SK-MEL-5 (cell line): ENCODE measurements at regions not wholly inside any gene's neighbourhood (a gene's known extent, or its start where the extent isn't known, plus 50 kb on each side); places are given as distances from the start of the nearest gene placed in this dataset.

Experiments
- DNase-seq: peaks from one replicate; pipeline ENCODE4 v3.0.0-alpha.2; 2016; ENCODE audit warnings: low read depth, low spot score
- in situ Hi-C: cut with HindIII; loops from 2 replicates; pipeline ENCODE4 v1.10.0; 2016; ENCODE audit warnings: low sequenced_read_pairs, high pct_unique_total_duplicates, low pct_unique_long_range_greater_than_20kb

DNA sequence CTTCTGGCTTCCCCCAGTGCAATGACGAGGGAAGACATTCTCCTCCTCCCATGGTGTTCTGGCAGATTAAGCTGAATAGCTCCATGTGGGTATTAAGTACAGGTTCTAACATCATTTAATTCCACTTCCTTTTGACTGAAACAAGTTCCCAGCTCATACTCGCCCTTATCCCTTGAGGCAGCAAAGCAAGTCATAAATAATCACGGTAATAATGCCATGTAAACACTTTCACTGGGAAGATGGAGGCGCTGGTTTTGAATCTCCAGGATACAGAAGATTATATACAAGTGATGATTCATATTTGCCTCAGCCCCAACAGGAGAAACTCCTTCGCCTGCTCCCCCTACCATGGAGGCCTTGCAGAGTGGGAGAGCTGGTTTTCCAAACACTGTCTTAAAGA is 141.3 kb downstream of the PXDC1 start:
- DNase-seq = no peak
- in situ Hi-C loops = no loop called here

DNA sequence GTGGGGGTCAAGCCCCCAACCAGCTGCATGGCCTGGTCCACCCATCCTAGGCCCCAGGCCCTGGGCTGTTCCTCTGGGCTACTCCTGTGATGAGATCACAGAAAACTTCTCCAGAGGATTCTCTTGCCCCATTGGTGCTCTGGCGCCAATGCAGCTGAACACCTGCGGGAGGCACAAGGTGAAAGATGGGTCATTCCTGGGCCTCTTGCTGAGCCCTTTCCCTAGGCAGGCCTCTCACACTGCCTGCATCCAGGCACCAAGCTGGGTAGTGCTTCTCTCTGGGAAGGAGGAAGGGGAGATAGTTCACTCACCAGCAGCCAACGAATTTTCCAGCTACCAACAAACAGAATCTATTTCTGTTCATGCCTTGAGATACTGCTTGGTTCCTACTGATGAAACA is 142.1 kb downstream of the PXDC1 start:
- in situ Hi-C loops = no loop called here
- no peak for DNase-seq

- in situ Hi-C loops = no loop called here
- no peak for DNase-seq
Measured at GRCh38 chr6:3608159-3608558, 143.4 kb downstream of the PXDC1 start.

DNA sequence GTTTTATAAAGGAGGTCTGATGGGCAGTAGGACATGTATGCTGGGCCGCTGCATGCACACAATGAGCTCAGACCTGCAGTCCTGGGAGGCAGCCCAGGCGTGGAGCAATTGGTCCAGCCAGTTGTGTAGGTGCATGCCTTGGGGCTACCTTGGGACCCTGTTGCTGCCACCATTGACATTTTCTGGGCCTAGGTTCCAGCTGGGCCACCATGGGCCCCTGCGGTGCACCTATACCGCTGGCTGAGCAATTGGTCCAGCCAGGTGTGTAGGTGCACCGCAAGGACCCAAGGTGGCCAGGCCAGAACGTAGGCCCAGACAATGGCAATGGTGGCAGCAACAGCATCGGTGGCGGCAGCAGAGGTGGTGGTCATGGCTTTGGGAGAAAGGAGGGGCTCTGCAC is 143.9 kb downstream of the PXDC1 start:
- in situ Hi-C loops = no loop called here
- DNase-seq = no peak

GRCh38 chr6:3607171-3607570 is 144.3 kb downstream of the PXDC1 start:
- no peak for DNase-seq
- in situ Hi-C loops = no loop called here

- DNase-seq = no peak
- in situ Hi-C loops = no loop called here
Measured at GRCh38 chr6:3603340-3604130, 146.7 kb upstream of the SLC22A23 start.

GRCh38 chr6:3601570-3601969 is 144.7 kb upstream of the SLC22A23 start:
- in situ Hi-C loops = no loop called here
- DNase-seq = no peak

DNA sequence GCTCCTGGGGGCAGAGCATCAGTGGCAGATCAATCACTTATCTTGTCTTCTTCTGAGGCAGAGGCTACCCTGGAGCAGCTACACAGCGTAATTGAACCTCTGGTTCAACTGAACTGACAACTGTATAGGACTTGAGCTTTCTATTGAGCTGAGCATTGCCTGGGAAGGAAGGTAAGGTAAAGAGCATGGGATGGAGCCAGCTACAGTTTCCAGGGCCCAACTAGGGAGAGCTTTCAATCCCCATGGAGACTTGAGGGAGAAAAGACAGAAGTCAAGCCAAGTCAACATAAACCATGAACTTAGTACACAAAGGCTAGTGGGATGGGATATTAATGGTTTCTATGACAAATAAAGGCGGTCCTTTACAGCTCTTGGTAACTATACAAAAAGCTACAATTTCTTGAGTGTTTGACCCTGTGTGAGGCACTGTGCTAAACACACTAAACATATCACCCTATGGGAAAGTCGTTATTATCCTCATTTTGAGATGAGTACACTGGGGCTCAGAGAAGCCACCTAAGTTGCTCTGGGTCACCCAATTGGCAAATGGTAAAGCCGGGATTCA is 140.7 kb upstream of the SLC22A23 start:
- in situ Hi-C loops = no loop called here
- DNase-seq = no peak

DNA sequence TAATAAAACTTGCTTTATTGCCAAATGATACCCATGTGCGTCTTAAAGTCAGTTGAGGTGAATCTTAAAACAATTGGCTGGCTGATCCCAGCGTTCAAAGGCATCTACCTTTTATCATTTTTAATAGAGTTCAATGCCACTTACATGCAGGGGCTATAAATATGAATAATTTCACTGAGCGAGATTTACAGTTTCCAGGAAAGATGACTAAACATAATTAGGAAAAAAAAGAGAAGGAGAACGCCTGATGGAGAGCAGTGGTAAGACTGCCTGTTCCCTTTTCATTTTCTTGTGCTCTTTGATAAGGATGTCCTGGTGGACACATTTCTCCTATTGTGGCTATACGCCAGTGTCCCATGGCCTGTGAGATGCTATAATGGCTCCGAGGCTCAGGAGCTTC is 139.9 kb upstream of the SLC22A23 start:
- DNase-seq = no peak
- in situ Hi-C loops = no loop called here

GRCh38 chr6:3594201-3594600 is 137.4 kb upstream of the SLC22A23 start:
- in situ Hi-C loops = no loop called here
- DNase-seq = no peak

- DNase-seq = no peak
- in situ Hi-C loops = no loop called here
Measured at GRCh38 chr6:3593161-3593560, 136.3 kb upstream of the SLC22A23 start.

DNA sequence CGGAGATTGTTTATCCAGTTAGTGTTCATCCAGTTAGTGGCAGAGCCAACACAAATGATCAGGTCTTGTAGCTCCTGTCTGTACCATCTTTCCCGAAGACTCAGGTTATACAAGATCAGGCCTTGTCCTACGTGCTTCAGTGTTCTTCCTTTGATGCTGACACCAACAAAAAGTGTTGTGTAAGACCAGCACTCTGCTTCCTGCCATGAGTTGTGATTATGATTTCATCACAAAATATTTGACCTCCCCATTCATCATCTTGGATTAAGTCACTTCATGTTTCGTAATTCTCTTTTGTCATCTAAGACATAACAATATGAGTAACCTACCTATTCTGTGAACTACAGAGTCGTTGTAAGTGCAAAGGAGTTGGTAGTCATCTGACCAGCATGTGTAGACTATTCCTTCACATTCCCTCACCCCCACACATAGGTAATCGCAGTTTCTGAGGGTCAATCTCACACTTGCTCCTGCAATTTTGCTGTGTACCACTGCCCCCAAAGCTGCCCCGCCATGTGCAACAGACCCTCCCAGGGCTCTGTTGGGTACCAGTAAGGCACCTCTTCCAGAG is 135.6 kb upstream of the SLC22A23 start:
- in situ Hi-C loops = no loop called here
- DNase-seq = peak; percentile 34

DNA sequence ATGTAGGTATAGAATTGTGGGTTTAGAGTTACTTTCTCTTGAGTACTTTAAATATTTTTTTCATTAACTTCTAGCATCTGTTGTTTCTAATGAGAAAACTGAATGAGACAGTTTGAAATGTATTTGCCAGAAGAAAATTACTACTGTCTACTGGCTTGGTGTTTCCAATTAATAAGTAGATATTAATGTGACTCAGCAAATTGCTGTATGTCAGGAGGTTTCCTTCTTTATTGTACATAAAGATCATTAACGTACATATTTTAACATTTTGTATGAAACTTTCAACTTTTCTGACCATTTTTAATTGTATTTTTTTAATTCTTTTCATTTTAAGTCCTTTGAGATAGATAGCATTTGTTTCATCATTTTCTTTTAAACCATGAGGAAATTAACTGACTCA is 135.1 kb upstream of the SLC22A23 start:
- in situ Hi-C loops = no loop called here
- DNase-seq = no peak

DNA sequence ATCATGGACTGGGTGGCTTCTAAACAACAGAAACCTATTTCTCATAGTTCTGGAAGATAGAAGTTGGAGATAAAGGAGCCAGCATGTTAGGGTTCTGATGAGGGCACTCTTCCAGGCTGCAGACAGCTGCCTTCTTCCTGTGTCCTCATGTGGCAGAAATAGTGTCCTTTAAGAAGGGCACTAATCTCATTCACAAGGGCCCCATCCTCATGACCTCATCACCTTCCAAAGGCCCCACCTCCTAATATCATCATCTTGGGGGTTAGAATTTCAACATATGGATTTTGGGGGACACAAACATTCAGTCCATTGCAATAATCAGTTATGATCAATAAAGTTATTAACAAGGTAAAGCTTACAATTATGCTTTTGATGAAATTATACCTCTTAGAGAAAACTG is 130.8 kb upstream of the SLC22A23 start:
- no peak for DNase-seq
- in situ Hi-C loops = no loop called here

GRCh38 chr6:3585320-3585935 is 128.6 kb upstream of the SLC22A23 start:
- no peak for DNase-seq
- in situ Hi-C loops = no loop called here

DNA sequence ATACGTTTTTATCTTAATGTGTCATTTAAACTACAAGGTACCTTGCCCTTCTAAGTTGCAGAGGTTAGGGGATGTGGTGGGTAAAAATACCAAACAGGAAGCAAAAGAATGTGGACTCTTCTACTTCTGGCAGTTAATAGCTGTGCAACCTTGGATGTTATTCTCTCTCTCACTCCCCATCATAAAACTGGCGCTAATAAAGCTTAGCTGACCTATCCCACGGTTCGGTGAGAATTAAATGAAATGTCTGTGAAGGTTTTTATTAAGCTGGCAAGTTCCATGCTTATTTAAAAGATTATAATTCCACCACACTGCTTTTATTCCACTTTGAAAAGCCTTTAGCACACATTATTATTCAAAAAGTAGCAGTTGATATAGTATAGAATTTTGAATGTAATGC is 127.8 kb upstream of the SLC22A23 start:
- in situ Hi-C loops = no loop called here
- no peak for DNase-seq

- in situ Hi-C loops = no loop called here
- no peak for DNase-seq
Measured at GRCh38 chr6:3581469-3581868, 124.6 kb upstream of the SLC22A23 start.

DNA sequence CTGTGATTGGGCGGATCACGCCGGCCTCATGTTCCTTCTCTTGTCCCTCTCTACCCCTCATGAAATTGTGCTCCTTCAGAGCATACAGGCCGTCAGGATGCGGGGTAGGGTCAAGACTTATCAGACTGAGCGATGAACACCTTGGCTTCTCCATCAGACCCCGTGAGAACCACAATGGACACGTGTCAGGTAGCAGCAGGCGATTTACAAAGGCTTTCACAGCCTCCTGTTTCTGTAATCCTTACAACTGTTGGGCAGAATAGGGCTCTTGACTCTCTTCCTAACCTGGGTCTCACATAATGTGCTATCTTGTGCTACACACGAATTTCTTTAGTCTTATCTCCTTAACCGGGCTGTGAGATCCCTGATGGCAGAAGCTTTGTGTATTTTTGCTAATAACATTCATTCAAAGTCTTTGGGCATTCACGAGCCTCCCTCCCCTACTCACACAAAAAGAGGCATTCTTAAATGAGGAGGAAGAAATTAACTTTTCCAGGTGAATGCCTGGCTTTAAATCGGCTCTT is 122.9 kb upstream of the SLC22A23 start:
- no peak for DNase-seq
- in situ Hi-C loops = no loop called here

DNA sequence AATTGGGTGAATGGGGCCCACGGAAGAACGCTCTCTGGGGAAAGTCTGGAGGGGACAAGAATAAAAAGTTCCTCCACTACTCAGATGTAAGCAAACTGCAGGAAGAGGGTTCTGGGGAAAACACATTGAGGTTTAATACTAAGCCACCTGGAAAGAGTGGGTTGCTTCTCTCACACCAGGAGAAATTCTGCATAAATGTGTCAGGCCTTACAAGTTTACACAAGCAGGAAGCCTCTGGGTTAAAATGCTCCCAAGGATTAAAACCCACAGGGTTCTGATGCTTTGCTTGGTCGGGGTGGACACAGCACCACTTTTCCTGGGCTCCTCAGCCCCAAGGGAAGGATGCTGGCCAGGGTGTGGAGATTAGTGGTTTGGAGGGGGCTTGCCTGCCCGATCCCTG is 122.1 kb upstream of the SLC22A23 start:
- DNase-seq = no peak
- in situ Hi-C loops = no loop called here
